WTC11 (cell line): ENCODE measurements at regions not wholly inside any gene's neighbourhood (a gene's known extent, or its start where the extent isn't known, plus 50 kb on each side); places are given as distances from the start of the nearest gene placed in this dataset.

Experiments used
- ATAC-seq: fragments of 200-7000 bp; cut with Tn5 transposase; 2 replicates; pipeline ENCODE4 v1.10.0; 2021; ENCODE audit warnings: mild to moderate bottlenecking, moderate library complexity
- CTCF ChIA-PET: fragments of 300-600 bp; sonication (Branson Sonifier 250); formaldehyde crosslinking; loops from one replicate; lab custom pipeline; 2021; ENCODE audit warnings: antibody characterized with exemption; lab: Charles Lee
- POLR2A ChIA-PET: fragments of 350-600 bp; sonication (Branson Sonifier 250); formaldehyde crosslinking; loops from one replicate; lab custom pipeline; 2021; ENCODE audit warnings: antibody characterized with exemption; lab: Charles Lee
- DNase-seq: peaks from one replicate; pipeline ENCODE4 v3.0.0; 2021; ENCODE audit warnings: low spot score
- H3K27ac Mint-ChIP-seq: 2 replicates; pipeline ENCODE4 v1.8.0; 2021; ENCODE audit warnings: mixed read lengths
- H3K27me3 Mint-ChIP-seq: 2 replicates; pipeline ENCODE4 v1.8.0; 2021; ENCODE audit warnings: low read depth, mild to moderate bottlenecking, moderate library complexity, mixed read lengths
- H3K36me3 Mint-ChIP-seq: 2 replicates; pipeline ENCODE4 v1.8.0; 2021; ENCODE audit warnings: mixed read lengths
- H3K4me1 Mint-ChIP-seq: 2 replicates; pipeline ENCODE4 v1.8.0; 2022; ENCODE audit warnings: mixed read lengths
- H3K4me3 Mint-ChIP-seq: 2 replicates; pipeline ENCODE4 v1.8.0; 2021; ENCODE audit warnings: mild to moderate bottlenecking, moderate library complexity, mixed read lengths
- H3K9me3 Mint-ChIP-seq: 2 replicates; pipeline ENCODE4 v1.8.0; 2021; ENCODE audit warnings: mixed read lengths
- HMGA2 ChIP-seq: fragments of 250-450 bp; sonication (Bioruptor Pico); IDR thresholded peaks from 2 replicates; pipeline ENCODE4 v1.4.0; 2021; ENCODE audit warnings: mild to moderate bottlenecking, moderate library complexity
- IRF2 ChIP-seq: sonication (generic); formaldehyde crosslinking; IDR thresholded peaks from 2 replicates; pipeline ENCODE4 v1.8.0; 2022; ENCODE audit warnings: low read depth, missing genetic modification reagents, borderline replicate concordance
- NR2C2 ChIP-seq: sonication (generic); formaldehyde crosslinking; IDR thresholded peaks from 2 replicates; pipeline ENCODE4 v1.8.0; 2022; ENCODE audit warnings: mild to moderate bottlenecking, missing genetic modification reagents
- PRRX2 ChIP-seq: fragments of 250-450 bp; sonication (Bioruptor Pico); IDR thresholded peaks from 2 replicates; pipeline ENCODE4 v1.8.0; 2021; ENCODE audit warnings: mild to moderate bottlenecking
- RELA ChIP-seq: sonication (generic); formaldehyde crosslinking; IDR thresholded peaks from 2 replicates; pipeline ENCODE4 v1.8.1; 2022; ENCODE audit warnings: missing genetic modification reagents, mild to moderate bottlenecking, borderline replicate concordance
- TP53 ChIP-seq: sonication (generic); formaldehyde crosslinking; IDR thresholded peaks from 2 replicates; pipeline ENCODE4 v1.8.1; 2023; ENCODE audit warnings: mild to moderate bottlenecking, missing genetic modification reagents
- ZBTB21 ChIP-seq: sonication (generic); formaldehyde crosslinking; IDR thresholded peaks from 2 replicates; pipeline ENCODE4 v1.8.1; 2023; ENCODE audit warnings: mild to moderate bottlenecking, missing genetic modification reagents, borderline replicate concordance
- ZNF121 ChIP-seq: sonication (generic); formaldehyde crosslinking; IDR thresholded peaks from 2 replicates; pipeline ENCODE4 v1.8.0; 2023; ENCODE audit warnings: missing genetic modification reagents
- ZNF219 ChIP-seq: sonication (generic); formaldehyde crosslinking; IDR thresholded peaks from 2 replicates; pipeline ENCODE4 v1.8.0; 2023; ENCODE audit warnings: missing genetic modification reagents, mild to moderate bottlenecking, borderline replicate concordance
- ZNF232 ChIP-seq: sonication (generic); formaldehyde crosslinking; IDR thresholded peaks from 2 replicates; pipeline ENCODE4 v1.8.0; 2022; ENCODE audit warnings: mild to moderate bottlenecking, missing genetic modification reagents
- ZNF416 ChIP-seq: fragments of 250-450 bp; sonication (Bioruptor Pico); IDR thresholded peaks from 2 replicates; pipeline ENCODE4 v1.9.0; 2021; ENCODE audit warnings: mild to moderate bottlenecking, inconsistent platforms
- ZNF423 ChIP-seq: fragments of 250-450 bp; sonication (Bioruptor Pico); IDR thresholded peaks from 2 replicates; pipeline ENCODE4 v2.1.2; 2022; ENCODE audit warnings: mild to moderate bottlenecking, moderate library complexity
- ZNF671 ChIP-seq: fragments of 250-450 bp; sonication (Bioruptor Pico); IDR thresholded peaks from 2 replicates; pipeline ENCODE4 v1.8.0; 2021; ENCODE audit warnings: mild to moderate bottlenecking
- TF ChIP-seq, protein P1 (sequence below): fragments of 250-450 bp; sonication (Bioruptor Pico); IDR thresholded peaks from 2 replicates; pipeline ENCODE4 v1.8.0; 2021; ENCODE audit warnings: mild to moderate bottlenecking
- TF ChIP-seq, protein P2 (sequence below): fragments of 250-450 bp; sonication (Bioruptor Pico); IDR thresholded peaks from 2 replicates; pipeline ENCODE4 v1.9.0; 2021; ENCODE audit warnings: mild to moderate bottlenecking
- TF ChIP-seq, protein P3 (sequence below): fragments of 250-450 bp; sonication (Bioruptor Pico); IDR thresholded peaks from 2 replicates; pipeline ENCODE4 v1.9.0; 2021; ENCODE audit warnings: mild to moderate bottlenecking, borderline replicate concordance
- TF ChIP-seq, protein P4 (sequence below): sonication (generic); formaldehyde crosslinking; IDR thresholded peaks from 2 replicates; pipeline ENCODE4 v1.8.0; 2023; ENCODE audit warnings: missing genetic modification reagents
- TF ChIP-seq, protein P5 (sequence below): sonication (generic); formaldehyde crosslinking; IDR thresholded peaks from 2 replicates; pipeline ENCODE4 v1.8.1; 2023; ENCODE audit warnings: mild to moderate bottlenecking, missing genetic modification reagents, moderate library complexity
- TF ChIP-seq, protein P6 (sequence below): fragments of 250-450 bp; sonication (Bioruptor Pico); IDR thresholded peaks from 2 replicates; pipeline ENCODE4 v1.9.0; 2021; ENCODE audit warnings: moderate library complexity, mild to moderate bottlenecking, inconsistent platforms, borderline replicate concordance
- TF ChIP-seq, protein P7 (sequence below): fragments of 250-450 bp; sonication (Bioruptor Pico); IDR thresholded peaks from 2 replicates; pipeline ENCODE4 v2.1.2; 2022; ENCODE audit warnings: mild to moderate bottlenecking, moderate library complexity

DNA sequence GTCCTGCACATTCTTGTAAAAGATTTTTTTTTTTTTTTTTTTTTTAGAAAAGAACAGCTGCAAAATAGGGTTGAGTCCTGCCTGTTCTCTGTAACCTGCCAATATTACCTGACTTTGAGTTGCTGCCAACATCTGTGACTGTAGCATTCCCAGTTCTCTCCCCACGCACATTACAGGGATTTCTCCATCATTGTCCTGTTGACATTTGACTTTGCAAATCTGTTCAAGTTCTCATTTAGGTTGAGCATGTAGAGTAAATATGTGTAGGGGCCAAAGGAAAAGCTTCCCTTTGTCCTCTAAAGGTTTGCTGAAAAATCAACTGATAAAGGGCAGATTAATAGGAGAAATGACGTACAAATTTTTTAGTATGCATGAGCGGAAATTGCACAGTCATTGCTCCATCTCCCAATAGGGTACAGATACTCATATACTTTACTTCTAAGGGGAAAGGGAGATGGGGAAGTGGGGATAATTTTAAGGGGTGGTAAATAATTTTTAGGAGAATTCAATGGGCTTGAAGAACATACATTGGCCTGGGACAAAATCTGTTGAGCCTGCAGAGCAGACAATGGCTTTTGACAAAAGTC, 385.5 kb downstream of the PIK3C3 start:
- POLR2A ChIA-PET = no interaction called here
- Mint-ChIP-seq H3K4me1 (peaks cover 37% of the 10 kb centered on the region), H3K4me3 (no peak overlapping the region), H3K27me3 (peaks cover 15% of the 10 kb centered on the region), H3K27ac (no peak overlapping the region; the same call in 1 of the 2 replicates), H3K9me3 (peaks cover 30% of the 10 kb centered on the region), H3K36me3 (peaks cover 31% of the 10 kb centered on the region)
- DNase-seq (no peak), ATAC-seq (no peak)
- TF ChIP-seq ZNF416 = no peak
- TF ChIP-seq IRF2 (CRISPR knock-in tag) = no peak
- TF ChIP-seq TP53 (CRISPR knock-in tag) = no peak
- TF ChIP-seq ZNF423 (CRISPR knock-in tag) = no peak
- no peak for TF ChIP-seq RELA (CRISPR knock-in tag)
- TF ChIP-seq, protein P1, sequence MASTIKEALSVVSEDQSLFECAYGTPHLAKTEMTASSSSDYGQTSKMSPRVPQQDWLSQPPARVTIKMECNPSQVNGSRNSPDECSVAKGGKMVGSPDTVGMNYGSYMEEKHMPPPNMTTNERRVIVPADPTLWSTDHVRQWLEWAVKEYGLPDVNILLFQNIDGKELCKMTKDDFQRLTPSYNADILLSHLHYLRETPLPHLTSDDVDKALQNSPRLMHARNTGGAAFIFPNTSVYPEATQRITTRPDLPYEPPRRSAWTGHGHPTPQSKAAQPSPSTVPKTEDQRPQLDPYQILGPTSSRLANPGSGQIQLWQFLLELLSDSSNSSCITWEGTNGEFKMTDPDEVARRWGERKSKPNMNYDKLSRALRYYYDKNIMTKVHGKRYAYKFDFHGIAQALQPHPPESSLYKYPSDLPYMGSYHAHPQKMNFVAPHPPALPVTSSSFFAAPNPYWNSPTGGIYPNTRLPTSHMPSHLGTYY (CRISPR knock-in tag) = no peak
- no peak for TF ChIP-seq ZNF219 (CRISPR knock-in tag)
- TF ChIP-seq, protein P2, sequence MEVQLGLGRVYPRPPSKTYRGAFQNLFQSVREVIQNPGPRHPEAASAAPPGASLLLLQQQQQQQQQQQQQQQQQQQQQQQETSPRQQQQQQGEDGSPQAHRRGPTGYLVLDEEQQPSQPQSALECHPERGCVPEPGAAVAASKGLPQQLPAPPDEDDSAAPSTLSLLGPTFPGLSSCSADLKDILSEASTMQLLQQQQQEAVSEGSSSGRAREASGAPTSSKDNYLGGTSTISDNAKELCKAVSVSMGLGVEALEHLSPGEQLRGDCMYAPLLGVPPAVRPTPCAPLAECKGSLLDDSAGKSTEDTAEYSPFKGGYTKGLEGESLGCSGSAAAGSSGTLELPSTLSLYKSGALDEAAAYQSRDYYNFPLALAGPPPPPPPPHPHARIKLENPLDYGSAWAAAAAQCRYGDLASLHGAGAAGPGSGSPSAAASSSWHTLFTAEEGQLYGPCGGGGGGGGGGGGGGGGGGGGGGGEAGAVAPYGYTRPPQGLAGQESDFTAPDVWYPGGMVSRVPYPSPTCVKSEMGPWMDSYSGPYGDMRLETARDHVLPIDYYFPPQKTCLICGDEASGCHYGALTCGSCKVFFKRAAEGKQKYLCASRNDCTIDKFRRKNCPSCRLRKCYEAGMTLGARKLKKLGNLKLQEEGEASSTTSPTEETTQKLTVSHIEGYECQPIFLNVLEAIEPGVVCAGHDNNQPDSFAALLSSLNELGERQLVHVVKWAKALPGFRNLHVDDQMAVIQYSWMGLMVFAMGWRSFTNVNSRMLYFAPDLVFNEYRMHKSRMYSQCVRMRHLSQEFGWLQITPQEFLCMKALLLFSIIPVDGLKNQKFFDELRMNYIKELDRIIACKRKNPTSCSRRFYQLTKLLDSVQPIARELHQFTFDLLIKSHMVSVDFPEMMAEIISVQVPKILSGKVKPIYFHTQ (CRISPR knock-in tag) = no peak
- no peak for TF ChIP-seq NR2C2 (CRISPR knock-in tag)
- TF ChIP-seq, protein P3, sequence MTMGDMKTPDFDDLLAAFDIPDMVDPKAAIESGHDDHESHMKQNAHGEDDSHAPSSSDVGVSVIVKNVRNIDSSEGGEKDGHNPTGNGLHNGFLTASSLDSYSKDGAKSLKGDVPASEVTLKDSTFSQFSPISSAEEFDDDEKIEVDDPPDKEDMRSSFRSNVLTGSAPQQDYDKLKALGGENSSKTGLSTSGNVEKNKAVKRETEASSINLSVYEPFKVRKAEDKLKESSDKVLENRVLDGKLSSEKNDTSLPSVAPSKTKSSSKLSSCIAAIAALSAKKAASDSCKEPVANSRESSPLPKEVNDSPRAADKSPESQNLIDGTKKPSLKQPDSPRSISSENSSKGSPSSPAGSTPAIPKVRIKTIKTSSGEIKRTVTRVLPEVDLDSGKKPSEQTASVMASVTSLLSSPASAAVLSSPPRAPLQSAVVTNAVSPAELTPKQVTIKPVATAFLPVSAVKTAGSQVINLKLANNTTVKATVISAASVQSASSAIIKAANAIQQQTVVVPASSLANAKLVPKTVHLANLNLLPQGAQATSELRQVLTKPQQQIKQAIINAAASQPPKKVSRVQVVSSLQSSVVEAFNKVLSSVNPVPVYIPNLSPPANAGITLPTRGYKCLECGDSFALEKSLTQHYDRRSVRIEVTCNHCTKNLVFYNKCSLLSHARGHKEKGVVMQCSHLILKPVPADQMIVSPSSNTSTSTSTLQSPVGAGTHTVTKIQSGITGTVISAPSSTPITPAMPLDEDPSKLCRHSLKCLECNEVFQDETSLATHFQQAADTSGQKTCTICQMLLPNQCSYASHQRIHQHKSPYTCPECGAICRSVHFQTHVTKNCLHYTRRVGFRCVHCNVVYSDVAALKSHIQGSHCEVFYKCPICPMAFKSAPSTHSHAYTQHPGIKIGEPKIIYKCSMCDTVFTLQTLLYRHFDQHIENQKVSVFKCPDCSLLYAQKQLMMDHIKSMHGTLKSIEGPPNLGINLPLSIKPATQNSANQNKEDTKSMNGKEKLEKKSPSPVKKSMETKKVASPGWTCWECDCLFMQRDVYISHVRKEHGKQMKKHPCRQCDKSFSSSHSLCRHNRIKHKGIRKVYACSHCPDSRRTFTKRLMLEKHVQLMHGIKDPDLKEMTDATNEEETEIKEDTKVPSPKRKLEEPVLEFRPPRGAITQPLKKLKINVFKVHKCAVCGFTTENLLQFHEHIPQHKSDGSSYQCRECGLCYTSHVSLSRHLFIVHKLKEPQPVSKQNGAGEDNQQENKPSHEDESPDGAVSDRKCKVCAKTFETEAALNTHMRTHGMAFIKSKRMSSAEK (CRISPR knock-in tag) = no peak
- TF ChIP-seq, protein P4, sequence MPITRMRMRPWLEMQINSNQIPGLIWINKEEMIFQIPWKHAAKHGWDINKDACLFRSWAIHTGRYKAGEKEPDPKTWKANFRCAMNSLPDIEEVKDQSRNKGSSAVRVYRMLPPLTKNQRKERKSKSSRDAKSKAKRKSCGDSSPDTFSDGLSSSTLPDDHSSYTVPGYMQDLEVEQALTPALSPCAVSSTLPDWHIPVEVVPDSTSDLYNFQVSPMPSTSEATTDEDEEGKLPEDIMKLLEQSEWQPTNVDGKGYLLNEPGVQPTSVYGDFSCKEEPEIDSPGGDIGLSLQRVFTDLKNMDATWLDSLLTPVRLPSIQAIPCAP (CRISPR knock-in tag) = no peak
- TF ChIP-seq, protein P5, sequence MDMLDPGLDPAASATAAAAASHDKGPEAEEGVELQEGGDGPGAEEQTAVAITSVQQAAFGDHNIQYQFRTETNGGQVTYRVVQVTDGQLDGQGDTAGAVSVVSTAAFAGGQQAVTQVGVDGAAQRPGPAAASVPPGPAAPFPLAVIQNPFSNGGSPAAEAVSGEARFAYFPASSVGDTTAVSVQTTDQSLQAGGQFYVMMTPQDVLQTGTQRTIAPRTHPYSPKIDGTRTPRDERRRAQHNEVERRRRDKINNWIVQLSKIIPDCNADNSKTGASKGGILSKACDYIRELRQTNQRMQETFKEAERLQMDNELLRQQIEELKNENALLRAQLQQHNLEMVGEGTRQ (CRISPR knock-in tag) = no peak
- no peak for TF ChIP-seq ZBTB21 (CRISPR knock-in tag)
- no peak for TF ChIP-seq ZNF121 (CRISPR knock-in tag)
- TF ChIP-seq, protein P6, sequence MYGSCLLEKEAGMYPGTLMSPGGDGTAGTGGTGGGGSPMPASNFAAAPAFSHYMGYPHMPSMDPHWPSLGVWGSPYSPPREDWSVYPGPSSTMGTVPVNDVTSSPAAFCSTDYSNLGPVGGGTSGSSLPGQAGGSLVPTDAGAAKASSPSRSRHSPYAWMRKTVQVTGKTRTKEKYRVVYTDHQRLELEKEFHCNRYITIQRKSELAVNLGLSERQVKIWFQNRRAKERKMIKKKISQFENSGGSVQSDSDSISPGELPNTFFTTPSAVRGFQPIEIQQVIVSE (CRISPR knock-in tag) = no peak
- TF ChIP-seq, protein P7, sequence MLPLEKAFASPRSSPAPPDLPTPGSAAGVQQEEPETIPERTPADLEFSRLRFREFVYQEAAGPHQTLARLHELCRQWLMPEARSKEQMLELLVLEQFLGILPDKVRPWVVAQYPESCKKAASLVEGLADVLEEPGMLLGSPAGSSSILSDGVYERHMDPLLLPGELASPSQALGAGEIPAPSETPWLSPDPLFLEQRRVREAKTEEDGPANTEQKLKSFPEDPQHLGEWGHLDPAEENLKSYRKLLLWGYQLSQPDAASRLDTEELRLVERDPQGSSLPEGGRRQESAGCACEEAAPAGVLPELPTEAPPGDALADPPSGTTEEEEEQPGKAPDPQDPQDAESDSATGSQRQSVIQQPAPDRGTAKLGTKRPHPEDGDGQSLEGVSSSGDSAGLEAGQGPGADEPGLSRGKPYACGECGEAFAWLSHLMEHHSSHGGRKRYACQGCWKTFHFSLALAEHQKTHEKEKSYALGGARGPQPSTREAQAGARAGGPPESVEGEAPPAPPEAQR (CRISPR knock-in tag) = no peak
- TF ChIP-seq HMGA2 (CRISPR knock-in tag) = no peak
- no peak for TF ChIP-seq PRRX2 (CRISPR knock-in tag)
- no peak for TF ChIP-seq ZNF671 (CRISPR knock-in tag)
- TF ChIP-seq ZNF232 (CRISPR knock-in tag) = no peak
- CTCF ChIA-PET = no interaction called here
